Activated T-helper 17 cell treated with anti-CD3 and anti-CD28 coated beads, Interleukin-2, amount 50 U/mL, for 72 hours (primary cell): ENCODE measurements at regions not wholly inside any gene's neighbourhood (a gene's known extent, or its start where the extent isn't known, plus 50 kb on each side); places are given as distances from the start of the nearest gene placed in this dataset.
"Not testable (repeated sequence)": the region's sequence is repeated elsewhere in the genome, so short reads cannot be mapped to it uniquely, and the experiment has no call there.

Experiments used
- ATAC-seq: fragments of 150-1000 bp; cut with Tn5 transposase; replicated peaks from 2 replicates; pipeline ENCODE4 v1.10.0; 2021; ENCODE audit warnings: mild to moderate bottlenecking, moderate library complexity
- H3K27ac Mint-ChIP-seq: one replicate; pipeline ENCODE4 v1.8.0; 2022; ENCODE audit warnings: mixed read lengths
- H3K27me3 Mint-ChIP-seq: one replicate; pipeline ENCODE4 v1.8.0; 2022; ENCODE audit warnings: mixed read lengths
- H3K36me3 Mint-ChIP-seq: one replicate; pipeline ENCODE4 v1.8.0; 2022; ENCODE audit warnings: low read depth, mild to moderate bottlenecking, mixed read lengths
- H3K4me1 Mint-ChIP-seq: one replicate; pipeline ENCODE4 v1.8.0; 2022; ENCODE audit warnings: mixed read lengths
- H3K4me3 Mint-ChIP-seq: one replicate; pipeline ENCODE4 v1.8.0; 2022; ENCODE audit warnings: mild to moderate bottlenecking, mixed read lengths
- H3K9me3 Mint-ChIP-seq: one replicate; pipeline ENCODE4 v1.8.0; 2022; ENCODE audit warnings: mixed read lengths

DNA sequence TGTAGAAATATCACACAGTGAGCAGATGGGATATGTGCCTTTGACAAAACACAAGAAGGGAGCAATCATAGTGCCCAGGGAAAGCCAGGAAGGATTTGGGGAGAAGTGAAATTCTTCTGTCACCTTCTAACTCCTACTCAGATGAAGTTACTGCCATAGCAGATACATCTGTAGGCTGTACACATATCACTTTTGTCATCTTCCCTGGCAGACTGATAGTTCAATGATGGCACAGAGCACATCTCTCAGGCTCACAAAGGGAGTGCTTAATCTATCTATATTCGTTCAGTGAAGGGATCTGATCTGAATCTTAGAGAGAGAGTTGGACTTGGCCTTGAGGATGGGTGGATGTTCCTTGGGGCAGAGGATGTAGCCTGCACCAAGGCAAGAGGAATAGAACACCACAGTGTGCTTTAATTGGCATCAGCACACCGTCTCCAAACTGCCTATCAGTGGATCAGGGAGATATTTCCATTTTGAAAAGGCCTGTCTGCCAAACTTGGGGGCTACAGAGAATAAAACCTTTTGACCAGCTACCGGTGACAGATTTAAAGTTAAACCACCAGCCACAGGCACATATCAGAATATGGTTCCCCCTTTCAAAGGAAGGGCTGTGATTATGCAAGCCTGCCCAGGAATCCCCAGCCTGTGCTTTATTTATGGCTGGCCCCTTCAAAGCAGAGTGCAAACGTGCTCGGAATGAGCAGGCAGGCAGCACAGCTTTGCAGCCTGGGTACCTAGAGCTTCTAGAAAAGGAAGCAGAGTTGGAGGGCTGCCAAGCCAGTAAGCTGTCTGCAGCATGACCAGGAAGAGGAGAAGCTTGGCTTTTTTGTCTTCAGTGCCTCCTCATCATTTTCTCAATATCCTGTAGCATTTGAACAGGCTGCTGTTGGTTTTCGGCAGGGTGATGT, 165.5 kb upstream of the DYRK2 start:
- peak; percentile 81 for ATAC-seq
- H3K4me3 Mint-ChIP-seq, result peak overlapping the region; percentile 12
- H3K36me3 Mint-ChIP-seq, result no peaks in the 10 kb centered on the region
- H3K27me3 Mint-ChIP-seq, result no peaks in the 10 kb centered on the region
- peaks cover 23% of the 10 kb centered on the region for H3K4me1 Mint-ChIP-seq
- H3K27ac Mint-ChIP-seq, result no peak overlapping the region
- H3K9me3 Mint-ChIP-seq, result peaks cover 6% of the 10 kb centered on the region

DNA sequence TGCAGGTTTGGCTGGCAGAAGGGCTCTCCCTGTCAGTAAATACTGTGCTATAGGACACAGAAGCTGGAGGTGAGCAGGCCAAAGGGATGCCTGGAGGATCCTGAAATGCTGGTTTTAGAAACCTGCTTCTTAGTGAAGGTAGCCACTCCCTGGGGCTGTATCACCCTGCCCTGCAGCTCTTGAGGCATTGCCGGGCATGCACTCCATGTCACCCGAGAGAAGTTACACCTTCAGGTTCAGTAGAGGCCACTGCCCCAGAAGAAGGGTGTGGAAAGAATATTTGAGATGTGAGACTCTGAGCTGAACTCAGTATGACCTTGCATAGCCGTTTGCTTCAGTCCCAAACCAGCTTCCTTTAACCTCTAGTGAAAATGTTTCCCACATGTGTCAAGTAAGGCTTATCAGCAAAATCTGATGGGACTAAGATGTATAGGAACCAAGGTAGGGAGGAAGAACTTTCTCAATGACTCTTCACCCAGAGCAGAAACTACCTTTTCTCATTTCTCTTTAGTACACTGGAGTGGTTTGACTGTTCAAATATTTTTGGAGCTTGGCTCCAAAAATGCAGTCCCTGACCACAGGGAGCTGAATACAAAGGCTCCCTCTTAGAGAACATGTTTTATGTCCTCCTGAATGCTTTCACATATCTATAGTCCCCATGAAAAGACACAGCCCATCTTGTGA, 164.5 kb upstream of the DYRK2 start:
- H3K27ac Mint-ChIP-seq, result peak overlapping the region; percentile 75
- peak; percentile 55 for ATAC-seq
- H3K4me1 Mint-ChIP-seq, result peaks cover 23% of the 10 kb centered on the region
- peaks cover 8% of the 10 kb centered on the region for H3K9me3 Mint-ChIP-seq
- H3K4me3 Mint-ChIP-seq, result no peak overlapping the region
- H3K36me3 Mint-ChIP-seq, result no peaks in the 10 kb centered on the region
- H3K27me3 Mint-ChIP-seq, result no peaks in the 10 kb centered on the region

DNA sequence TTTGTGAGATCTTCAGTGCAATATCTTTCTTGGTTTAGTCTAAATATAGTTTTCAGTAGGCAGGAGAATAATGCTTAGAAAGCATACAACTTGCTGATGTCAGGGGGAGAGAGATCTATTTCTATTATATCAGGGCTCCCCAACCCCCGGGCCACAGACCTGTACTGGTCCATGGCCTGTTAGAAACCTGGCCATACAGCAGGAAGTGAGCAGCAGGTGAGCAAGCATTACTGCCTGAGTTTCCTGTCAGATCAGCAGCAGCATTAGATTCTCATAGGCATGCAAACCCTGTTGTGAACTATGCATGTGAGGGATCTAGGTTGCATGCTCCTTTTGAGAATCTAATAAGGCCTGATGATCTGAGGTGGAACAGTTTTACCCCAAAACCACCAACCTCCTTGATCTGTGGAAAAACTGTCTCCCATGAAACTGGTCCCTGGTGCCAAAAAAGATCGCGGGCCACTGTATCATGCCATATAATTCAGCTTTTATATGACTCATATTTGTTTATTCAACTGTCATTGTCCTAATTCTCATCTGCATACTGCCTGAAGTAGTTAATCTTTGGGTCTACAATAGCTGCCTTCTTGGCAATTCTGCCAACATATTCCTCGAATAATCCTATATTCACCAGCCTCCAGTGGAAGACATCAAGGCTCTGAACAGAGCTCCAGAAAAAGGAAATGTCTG, 163.6 kb upstream of the DYRK2 start:
- H3K9me3 Mint-ChIP-seq, result peaks cover 14% of the 10 kb centered on the region
- no peaks in the 10 kb centered on the region for H3K36me3 Mint-ChIP-seq
- no peaks in the 10 kb centered on the region for H3K27me3 Mint-ChIP-seq
- H3K27ac Mint-ChIP-seq, result peak overlapping the region; percentile 75
- peak; percentile 55 for ATAC-seq
- H3K4me3 Mint-ChIP-seq, result peak overlapping the region; percentile 51
- H3K4me1 Mint-ChIP-seq, result peaks cover 23% of the 10 kb centered on the region

DNA sequence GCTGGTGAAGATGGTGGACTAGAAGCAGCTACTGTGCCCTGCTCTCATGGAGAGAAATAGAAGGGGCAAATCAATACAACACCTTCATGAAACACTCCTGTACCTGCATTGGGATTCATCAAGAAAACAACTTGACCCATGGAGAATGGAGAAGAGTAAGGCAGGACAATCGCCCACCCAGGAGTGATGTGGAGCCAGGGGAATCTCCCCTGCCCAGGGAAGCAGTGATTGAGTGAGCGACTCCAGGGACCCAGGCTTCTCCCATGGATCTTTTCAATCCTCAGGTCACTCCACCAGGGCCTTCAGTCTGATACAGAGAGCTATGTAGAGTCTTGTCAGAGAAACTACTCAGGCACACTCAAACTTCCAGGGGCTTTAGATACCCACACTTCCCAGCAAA, 161.9 kb upstream of the DYRK2 start:
- Mint-ChIP-seq H3K36me3 (no peaks in the 10 kb centered on the region), H3K27me3 (no peaks in the 10 kb centered on the region), H3K9me3 (peaks cover 14% of the 10 kb centered on the region), H3K4me1 (peaks cover 23% of the 10 kb centered on the region), H3K27ac (no peak overlapping the region), H3K4me3 (no peak overlapping the region)
- no peak for ATAC-seq

DNA sequence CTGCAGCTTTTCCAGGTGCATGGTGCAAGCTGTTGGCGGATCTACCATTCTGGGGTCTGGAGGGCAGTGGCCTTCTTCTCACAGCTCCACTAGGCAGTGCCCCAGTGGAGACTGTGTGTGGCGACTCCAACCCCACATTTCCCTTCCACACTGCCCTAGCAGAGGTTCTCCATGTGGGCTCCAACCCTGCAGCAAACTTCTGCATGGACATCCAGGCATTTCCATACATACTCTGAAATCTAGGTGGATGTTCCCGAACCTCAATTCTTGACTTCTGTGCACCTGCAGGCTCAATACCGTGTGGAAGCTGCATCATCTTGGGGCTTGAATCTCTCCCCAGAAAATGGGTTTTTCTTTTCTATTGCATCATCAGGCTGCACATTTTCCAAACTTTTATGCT, 160.2 kb upstream of the DYRK2 start:
- not testable (repeated sequence) for H3K36me3 Mint-ChIP-seq, H3K27me3 Mint-ChIP-seq, ATAC-seq, H3K4me3 Mint-ChIP-seq, H3K27ac Mint-ChIP-seq
- peaks cover 21% of the 10 kb centered on the region for H3K9me3 Mint-ChIP-seq
- peaks cover 12% of the 10 kb centered on the region for H3K4me1 Mint-ChIP-seq

DNA sequence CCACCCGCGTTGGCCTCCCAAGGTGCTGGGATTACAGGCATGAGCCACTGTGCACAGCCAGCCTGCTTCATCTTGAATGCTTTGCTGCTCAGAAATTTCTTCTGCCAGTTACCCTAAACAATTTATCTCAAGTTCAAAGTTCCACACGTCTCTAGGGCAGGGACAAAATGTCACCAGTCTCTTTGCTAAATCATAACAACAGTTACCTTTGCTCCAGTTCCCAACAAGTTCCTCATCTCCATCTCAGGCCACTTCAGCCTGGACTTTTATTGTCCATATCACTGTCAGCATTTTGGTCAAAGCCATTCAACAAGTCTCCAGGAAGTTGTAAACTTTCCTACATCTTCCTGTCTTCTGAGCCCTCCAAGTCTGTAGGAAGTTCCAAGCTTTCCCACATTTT, 159.5 kb upstream of the DYRK2 start:
- Mint-ChIP-seq H3K27me3 (no peaks in the 10 kb centered on the region), H3K9me3 (peaks cover 21% of the 10 kb centered on the region), H3K4me3 (no peak overlapping the region), H3K36me3 (no peaks in the 10 kb centered on the region), H3K27ac (no peak overlapping the region), H3K4me1 (peaks cover 12% of the 10 kb centered on the region)
- no peak for ATAC-seq

DNA sequence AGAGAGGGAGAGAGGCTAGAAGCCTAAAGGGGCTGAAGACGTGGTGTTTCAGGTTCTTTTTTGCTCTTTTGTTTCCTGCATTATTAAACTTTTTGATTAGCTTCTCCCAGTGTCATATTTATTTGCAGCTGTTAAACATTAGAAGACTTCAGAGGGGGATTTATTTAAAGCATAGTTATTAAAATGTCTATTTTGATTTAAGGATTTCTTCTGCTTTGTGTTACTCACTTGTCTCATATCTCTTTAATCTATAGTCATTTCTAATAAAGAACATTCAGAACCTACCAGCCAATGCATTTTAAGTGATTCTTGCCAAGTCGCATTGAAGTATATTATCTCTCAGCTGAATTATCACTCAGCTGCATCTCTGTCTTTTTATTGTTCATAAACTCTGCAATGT, 152.0 kb upstream of the DYRK2 start:
- H3K27me3 Mint-ChIP-seq, result no peaks in the 10 kb centered on the region
- no peak overlapping the region for H3K27ac Mint-ChIP-seq
- H3K36me3 Mint-ChIP-seq, result no peaks in the 10 kb centered on the region
- no peak for ATAC-seq
- no peaks in the 10 kb centered on the region for H3K4me1 Mint-ChIP-seq
- H3K4me3 Mint-ChIP-seq, result no peak overlapping the region
- H3K9me3 Mint-ChIP-seq, result peaks cover 9% of the 10 kb centered on the region

DNA sequence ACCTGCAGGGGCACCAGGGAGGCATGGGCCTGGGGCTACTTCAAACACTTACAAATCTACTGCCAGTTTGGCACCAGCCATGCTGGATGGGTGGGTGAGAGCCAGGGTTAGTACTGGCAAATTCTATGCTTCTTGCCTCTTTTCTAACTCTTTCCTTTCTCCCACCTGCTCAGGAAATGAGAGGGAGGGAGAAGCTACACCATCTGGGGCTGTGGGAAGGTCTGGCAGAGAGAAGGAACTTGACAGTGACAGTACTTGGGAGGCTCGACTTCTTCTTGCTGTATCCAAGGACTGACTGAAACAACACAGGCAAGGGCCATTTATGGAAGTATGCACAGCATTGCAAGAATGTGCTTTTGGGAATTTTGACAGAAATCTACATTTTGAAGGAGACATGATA, 149.6 kb upstream of the DYRK2 start:
- Mint-ChIP-seq H3K4me1 (peaks cover 9% of the 10 kb centered on the region), H3K9me3 (peaks cover 7% of the 10 kb centered on the region), H3K4me3 (no peak overlapping the region), H3K36me3 (no peaks in the 10 kb centered on the region), H3K27ac (no peak overlapping the region), H3K27me3 (no peaks in the 10 kb centered on the region)
- ATAC-seq, result no peak

DNA sequence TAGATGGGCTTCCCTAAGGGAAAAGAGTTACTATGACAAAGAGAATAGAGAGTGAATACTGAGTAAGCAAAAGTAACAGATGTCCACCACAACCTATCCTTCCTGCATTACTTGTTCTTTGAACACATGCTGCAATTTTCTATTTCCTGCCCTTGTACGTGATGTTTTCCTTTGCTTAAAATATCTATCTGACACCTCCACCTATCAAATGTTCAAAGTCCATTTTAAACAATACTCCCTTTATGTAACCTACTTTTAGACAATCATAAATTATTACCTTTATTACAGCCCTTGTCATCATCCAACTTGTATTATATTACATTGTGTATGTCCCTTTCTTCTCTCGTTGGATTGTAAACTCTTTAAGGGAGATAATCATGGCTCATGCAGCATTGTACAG, 147.2 kb upstream of the DYRK2 start:
- ATAC-seq, result no peak
- H3K27ac Mint-ChIP-seq, result no peak overlapping the region
- H3K9me3 Mint-ChIP-seq, result peaks cover 4% of the 10 kb centered on the region
- H3K36me3 Mint-ChIP-seq, result no peaks in the 10 kb centered on the region
- no peak overlapping the region for H3K4me3 Mint-ChIP-seq
- H3K27me3 Mint-ChIP-seq, result no peaks in the 10 kb centered on the region
- H3K4me1 Mint-ChIP-seq, result peaks cover 10% of the 10 kb centered on the region

DNA sequence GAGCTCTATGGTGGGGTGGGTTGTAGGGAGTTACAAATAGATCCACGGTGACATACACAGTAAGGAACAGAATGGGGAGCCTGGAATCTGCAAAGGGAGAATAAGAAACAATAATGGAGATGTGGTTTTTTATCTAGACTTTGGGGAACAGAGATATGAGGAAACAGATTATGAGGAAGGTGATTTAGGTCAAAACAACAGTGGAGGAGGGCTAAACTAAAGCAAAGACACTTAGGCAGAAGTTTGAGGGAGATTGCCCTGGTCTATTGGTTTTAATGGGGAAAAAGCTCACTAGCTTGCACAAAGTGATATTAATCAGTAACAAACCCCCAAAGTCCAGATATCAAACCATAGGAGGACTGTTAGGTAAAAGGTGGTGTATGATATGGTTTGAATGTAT, 144.5 kb upstream of the DYRK2 start:
- no peak overlapping the region for H3K4me3 Mint-ChIP-seq
- peaks cover 10% of the 10 kb centered on the region for H3K4me1 Mint-ChIP-seq
- H3K36me3 Mint-ChIP-seq, result no peaks in the 10 kb centered on the region
- no peaks in the 10 kb centered on the region for H3K27me3 Mint-ChIP-seq
- H3K9me3 Mint-ChIP-seq, result peaks cover 4% of the 10 kb centered on the region
- H3K27ac Mint-ChIP-seq, result no peak overlapping the region
- no peak for ATAC-seq

DNA sequence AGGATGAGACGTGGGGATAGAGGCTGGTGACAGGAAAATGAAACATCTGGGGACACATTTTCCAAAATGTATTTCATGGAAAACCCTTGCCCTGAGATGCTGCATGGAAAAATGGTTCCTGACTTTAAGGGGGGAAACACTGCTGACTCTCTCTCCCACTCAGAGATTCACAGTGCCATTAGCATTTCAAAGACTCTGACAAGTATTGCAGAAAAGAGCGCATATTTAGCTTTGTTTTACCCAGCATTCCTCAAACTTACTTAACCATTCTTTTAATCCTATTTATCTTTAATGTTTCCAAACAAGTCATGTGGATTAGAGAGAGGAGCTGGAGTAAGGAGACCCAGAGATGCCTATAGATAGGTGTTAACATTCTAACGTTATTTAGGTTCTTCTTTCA, 141.8 kb upstream of the DYRK2 start:
- Mint-ChIP-seq H3K27ac (no peak overlapping the region), H3K36me3 (no peaks in the 10 kb centered on the region), H3K4me1 (peaks cover 10% of the 10 kb centered on the region), H3K27me3 (no peaks in the 10 kb centered on the region), H3K4me3 (no peak overlapping the region), H3K9me3 (peaks cover 4% of the 10 kb centered on the region)
- ATAC-seq, result no peak

DNA sequence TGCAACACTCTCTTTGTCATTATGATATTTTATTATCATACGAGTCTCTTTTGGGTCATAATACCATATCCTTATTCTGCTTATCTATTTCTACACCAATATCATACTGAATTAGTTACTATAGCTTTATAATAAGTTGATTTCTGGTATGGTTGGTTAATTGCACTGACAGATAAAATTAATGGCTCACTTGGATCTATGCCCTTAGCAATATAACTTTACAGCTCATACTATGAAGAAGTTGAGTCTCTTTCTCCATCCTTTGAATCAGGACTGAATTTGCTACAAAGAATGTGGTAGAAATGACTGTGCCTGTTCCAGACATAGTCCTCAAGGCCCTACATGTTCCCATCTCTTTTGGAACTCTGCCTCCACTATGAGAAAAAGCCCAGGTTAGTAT, 139.7 kb upstream of the DYRK2 start:
- Mint-ChIP-seq H3K27ac (no peak overlapping the region), H3K9me3 (no peaks in the 10 kb centered on the region), H3K36me3 (no peaks in the 10 kb centered on the region), H3K27me3 (no peaks in the 10 kb centered on the region), H3K4me1 (peaks cover 7% of the 10 kb centered on the region), H3K4me3 (no peak overlapping the region)
- no peak for ATAC-seq

DNA sequence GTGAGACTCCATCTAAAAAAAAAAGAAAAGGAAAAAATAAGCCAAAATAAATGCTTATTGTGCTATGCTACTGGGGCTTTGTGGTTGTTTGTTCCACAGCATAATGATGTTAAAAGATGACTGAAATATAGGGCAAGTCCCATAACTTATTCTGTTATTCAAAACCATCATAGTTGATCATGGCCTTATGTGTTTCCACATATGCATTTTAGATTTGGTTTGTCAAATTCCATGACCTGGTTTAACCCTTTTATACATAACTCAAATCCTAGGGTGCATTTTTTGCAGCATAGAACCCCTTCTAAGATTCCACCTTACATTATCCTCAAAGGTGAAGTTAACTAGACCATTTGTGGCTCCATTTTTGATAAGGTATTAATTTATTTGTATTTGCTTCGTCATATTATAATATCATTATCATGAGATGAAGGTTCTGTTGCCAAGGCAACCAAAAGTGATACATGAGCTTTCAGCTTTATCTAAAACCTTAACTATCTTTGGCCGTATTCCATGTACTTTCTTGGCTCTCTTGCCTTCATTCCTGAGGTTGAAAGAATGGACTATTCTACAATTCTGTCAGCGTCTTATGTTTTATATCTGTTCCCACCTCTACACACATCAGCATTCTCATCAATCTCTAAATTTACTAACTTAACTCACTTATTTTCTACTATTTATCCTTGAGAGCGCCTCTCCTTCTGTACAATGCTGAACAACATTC, 138.7 kb upstream of the DYRK2 start:
- Mint-ChIP-seq H3K4me1 (peaks cover 14% of the 10 kb centered on the region), H3K4me3 (no peak overlapping the region), H3K36me3 (no peaks in the 10 kb centered on the region), H3K27ac (no peak overlapping the region), H3K27me3 (no peaks in the 10 kb centered on the region), H3K9me3 (no peaks in the 10 kb centered on the region)
- ATAC-seq, result no peak

DNA sequence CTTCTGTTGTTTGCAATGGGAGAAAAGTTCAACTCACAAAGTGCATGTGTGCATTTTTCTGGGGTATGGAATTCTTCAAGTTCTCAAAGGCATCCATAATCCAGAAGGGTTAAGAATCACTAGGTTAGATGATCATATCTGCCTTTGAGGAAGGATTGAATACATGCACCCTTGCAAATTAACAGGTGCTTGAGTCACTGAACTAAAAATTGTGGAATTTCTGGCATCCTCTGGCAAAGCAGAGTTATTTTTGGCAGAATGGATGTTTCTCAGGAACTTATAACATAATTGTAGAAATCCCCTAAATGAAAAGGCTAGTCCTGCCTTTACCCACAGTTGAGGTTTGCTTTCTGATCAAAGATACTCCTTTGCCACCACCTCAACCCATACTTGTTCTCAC, 136.5 kb upstream of the DYRK2 start:
- Mint-ChIP-seq H3K27ac (no peak overlapping the region), H3K36me3 (no peaks in the 10 kb centered on the region), H3K9me3 (no peaks in the 10 kb centered on the region), H3K27me3 (no peaks in the 10 kb centered on the region), H3K4me1 (peaks cover 33% of the 10 kb centered on the region), H3K4me3 (no peak overlapping the region)
- ATAC-seq, result no peak
